ENCODE measurements at regions not wholly inside any gene's neighbourhood (a gene's known extent, or its start where the extent isn't known, plus 50 kb on each side); places are given as distances from the start of the nearest gene placed in this dataset.

DNA sequence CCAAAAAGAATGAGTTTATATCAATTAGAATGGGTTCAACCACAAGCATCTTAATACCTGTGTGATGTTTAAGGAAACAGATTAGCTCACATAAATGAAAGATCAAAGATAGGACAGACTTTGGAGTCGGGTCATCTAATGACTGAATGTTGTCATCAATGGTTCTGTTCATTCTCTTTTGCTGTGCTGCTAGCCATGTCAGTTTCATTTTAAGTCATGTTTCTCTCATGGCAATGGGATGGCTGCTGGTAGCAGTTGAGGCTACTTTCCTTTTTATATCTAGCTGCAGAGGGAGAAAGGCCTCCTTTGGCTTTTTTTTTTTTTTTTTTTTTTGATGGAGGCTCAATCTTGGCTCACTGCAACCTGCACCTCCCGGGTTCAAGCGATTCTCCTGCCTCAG is 86.9 kb upstream of the SPAG17 start:
- TF ChIP-seq, protein P1, sequence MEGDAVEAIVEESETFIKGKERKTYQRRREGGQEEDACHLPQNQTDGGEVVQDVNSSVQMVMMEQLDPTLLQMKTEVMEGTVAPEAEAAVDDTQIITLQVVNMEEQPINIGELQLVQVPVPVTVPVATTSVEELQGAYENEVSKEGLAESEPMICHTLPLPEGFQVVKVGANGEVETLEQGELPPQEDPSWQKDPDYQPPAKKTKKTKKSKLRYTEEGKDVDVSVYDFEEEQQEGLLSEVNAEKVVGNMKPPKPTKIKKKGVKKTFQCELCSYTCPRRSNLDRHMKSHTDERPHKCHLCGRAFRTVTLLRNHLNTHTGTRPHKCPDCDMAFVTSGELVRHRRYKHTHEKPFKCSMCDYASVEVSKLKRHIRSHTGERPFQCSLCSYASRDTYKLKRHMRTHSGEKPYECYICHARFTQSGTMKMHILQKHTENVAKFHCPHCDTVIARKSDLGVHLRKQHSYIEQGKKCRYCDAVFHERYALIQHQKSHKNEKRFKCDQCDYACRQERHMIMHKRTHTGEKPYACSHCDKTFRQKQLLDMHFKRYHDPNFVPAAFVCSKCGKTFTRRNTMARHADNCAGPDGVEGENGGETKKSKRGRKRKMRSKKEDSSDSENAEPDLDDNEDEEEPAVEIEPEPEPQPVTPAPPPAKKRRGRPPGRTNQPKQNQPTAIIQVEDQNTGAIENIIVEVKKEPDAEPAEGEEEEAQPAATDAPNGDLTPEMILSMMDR (IDR thresholded peaks at IDR 0.05), result no peak
- no peak for TF ChIP-seq POLR2A (IDR thresholded peaks at IDR 0.05)

Measured in lower leg skin (tissue), 3 donors.